Jurkat, Clone E6-1 (cell line): ENCODE measurements at regions not wholly inside any gene's neighbourhood (a gene's known extent, or its start where the extent isn't known, plus 50 kb on each side); places are given as distances from the start of the nearest gene placed in this dataset.

Experiments
- DNase-seq: peaks from one replicate; pipeline ENCODE4 v3.0.0-alpha.2; 2011; ENCODE audit warnings: low read depth, low spot score
- H3K4me3 ChIP-seq: 2 replicates; pipeline ENCODE4 v1.5.1; 2011; ENCODE audit warnings: mild to moderate bottlenecking, low read length, control low read depth, moderate library complexity

GRCh38 chr7:132635127-132635526 lies 58.9 kb upstream of the PLXNA4 start:
- no peak overlapping the region for H3K4me3 ChIP-seq
- no peak for DNase-seq

GRCh38 chr7:132630834-132631233 lies 54.6 kb upstream of the PLXNA4 start:
- DNase-seq: no peak
- no peak overlapping the region for H3K4me3 ChIP-seq
